Left kidney (tissue), 1 donor: ENCODE measurements at regions not wholly inside any gene's neighbourhood (a gene's known extent, or its start where the extent isn't known, plus 50 kb on each side); places are given as distances from the start of the nearest gene placed in this dataset.
A peak's percentile ranks its signal among the peaks of the same experiment; 100 is the strongest.
"Not testable (repeated sequence)": the region's sequence is repeated elsewhere in the genome, so short reads cannot be mapped to it uniquely, and the experiment has no call there.

ENCODE experiments used
- DNase-seq: peaks from one replicate; pipeline ENCODE4 v3.0.0-alpha.2; 2013

DNA sequence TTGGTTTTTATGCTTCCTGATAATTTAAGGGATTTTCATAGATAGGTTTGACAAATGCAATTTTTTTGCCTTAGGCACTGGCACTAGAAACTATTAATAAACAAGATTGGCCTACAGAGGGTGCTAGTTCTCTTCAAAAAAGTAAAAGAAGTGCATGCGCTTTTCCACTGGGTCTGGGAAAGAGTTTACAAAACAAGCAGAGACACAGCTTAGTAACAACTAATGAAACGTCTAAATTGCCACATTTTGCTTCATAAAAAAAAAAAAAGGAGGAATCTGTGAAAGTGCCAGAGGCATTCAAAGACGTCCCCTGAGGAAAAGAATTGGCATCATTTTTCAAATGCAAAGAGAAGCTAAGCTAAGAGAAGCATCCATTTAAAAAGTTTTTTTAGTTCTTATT lies 58.3 kb upstream of the EEA1 start:
- DNase-seq = peak; percentile 80

GRCh38 chr12:92987846-92988621 lies 58.9 kb upstream of the EEA1 start:
- no peak for DNase-seq

DNA sequence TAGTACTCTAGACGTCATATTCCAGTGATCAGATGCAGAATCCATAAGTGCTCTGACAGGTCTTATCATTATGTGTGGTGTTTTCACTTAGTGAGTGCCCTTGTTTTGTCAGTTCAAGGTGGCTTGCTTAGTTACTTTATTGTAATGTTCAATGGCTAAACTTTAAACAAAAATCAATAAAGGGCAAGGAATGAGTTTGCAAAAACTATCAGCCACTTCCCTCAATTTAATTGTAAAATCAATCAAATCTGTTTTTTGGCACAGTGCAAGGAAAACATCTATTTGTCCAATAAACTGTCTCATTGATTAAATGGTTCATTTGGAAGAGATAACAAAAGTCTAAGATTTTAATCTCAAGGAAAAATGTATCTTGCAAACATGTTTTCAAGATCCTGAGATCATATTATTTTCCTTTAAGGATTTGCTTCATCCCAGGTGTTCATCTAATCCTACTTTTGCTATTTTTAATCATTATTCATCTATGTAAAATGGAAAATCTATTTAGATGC lies 59.6 kb upstream of the EEA1 start:
- DNase-seq = no peak

DNA sequence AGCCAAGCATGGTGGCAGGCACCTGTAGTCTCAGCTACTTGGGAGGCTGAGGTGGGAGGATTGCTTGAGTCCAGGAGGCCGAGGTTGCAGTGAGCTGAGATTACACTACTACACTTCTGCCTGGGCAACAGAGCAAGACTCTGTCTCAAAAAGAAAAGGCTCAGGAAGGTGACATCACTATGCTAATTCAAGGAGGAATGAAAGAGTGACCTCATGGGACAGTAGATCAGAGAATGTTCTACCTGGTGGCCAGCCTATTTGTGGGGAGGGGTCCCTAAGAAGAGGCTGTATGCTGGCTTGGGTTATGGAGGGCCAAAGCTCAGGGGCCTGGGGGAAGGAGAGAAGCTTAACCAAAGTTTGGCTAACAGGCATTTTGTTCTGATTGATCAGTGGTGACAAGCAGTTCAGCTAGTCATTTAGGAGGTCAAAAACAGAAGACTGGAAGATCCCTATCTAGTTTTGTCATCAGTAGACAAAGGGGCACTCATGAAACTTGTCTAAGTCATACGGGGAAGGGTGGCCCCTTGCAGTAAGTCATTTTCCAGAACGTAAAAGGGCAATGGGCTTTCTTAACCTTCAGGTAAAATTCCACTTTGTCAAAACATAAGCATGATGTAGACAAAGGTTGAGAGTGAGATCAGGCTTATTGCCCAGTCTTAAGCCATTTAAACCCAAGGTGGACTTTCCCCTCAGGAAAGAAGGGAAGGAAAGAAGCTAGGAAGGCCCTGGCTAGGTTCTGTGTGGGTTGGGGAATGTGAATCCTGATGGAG lies 60.8 kb upstream of the EEA1 start:
- no peak for DNase-seq

GRCh38 chr12:92991134-92991533 lies 62.0 kb upstream of the EEA1 start:
- no peak for DNase-seq

- DNase-seq = no peak
These were observed 62.9 kb upstream of the EEA1 start for GRCh38 chr12:92992041-92992440.

GRCh38 chr12:92993259-92993658 lies 64.2 kb upstream of the EEA1 start:
- no peak for DNase-seq

- no peak for DNase-seq
These were observed 66.3 kb upstream of the EEA1 start for GRCh38 chr12:92995258-92995903.

DNA sequence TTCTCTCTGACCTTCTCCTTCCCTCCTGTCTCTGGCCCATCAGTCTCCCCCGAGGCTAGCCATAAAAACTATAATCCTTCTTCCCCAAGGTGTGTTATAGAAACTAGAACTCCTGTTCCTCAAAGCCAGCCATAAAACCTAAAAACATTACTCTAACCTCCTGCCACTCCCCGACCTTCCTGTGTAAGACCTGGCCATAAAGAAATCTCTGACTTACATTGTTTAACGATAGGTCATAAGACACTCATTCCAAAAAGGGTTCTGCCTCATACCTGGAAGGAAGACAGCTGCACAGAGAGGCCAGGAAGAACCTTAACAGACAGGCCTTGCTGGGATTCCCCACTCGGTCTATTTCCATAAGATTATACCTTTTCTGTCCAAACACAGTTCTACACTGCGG lies 70.9 kb upstream of the EEA1 start:
- DNase-seq = no peak

DNA sequence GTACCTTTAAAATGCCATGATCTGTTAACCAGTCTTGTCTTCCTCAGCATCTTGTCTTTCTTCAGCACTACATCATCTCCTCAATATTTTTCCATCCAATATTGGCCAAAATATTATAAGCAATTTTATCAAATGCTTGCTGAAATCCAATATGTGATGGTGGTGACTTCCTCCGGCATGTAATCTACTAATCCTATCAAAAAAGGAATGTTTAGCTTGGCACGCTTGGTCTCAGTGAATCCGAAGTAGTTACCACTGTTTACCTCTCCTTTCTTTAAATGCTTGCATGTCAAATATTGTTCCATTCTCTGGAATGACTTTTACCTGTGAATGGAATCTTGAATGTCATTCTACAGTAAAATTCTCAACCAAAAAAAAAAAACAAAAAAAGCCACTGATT lies 72.3 kb upstream of the EEA1 start:
- no peak for DNase-seq

- DNase-seq = no peak
These were observed 73.4 kb upstream of the EEA1 start for GRCh38 chr12:93002293-93003054.

DNA sequence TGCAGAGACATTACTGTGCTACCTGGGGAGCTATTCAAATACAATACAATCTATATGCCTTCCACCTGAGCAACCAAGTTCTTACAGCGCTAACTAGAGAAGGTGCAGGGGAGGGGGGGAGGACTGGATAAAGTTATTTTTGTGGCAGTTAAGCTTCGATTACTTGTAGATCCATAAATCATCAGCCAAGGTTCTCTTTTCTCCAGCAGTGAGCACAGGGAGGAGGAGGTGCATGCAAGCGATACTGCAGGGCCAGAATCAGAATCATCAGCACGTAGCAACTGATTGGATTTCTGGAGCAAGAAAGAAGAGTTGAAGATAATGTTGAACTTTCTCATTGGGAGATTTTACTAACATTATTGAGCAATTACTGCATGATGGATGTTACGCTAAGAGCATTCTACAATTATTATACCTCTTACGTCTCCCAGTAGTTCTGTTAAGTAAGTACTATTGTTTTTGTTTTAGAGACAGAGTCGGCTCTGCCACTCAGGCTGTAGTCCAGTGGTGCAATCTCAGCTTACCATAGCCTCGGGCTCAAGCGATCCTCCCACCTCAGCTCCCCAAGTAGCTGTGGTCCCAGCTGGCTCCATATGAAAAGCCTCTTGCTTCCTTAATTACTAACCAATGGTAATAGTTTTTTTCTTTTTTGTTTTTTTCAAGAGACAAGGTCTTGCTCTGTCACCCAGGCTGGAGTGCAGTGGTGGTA lies 74.6 kb upstream of the EEA1 start:
- DNase-seq = peak; percentile 41

DNA sequence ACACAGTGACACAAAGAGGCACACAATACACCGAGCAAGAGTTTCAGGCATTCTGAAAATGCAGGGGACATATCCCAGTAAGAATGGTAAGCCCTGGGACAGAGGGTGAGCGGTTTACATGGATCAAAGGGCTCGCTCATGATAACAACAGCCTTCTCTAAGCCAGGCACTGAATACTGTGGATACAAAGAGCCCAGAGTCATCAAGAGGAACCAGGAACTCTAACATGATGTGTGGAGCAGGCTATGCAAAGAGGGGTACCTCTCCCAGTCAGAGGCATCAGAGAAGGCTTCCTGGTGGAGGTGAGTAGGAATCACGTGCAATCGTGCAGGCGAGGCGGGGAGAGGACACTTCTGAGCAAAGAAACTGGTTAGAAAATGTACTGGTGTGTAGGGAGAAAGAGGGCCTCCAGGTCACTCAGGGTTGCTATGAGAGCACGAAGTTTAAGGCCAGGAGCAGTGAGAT lies 76.9 kb upstream of the EEA1 start:
- no peak for DNase-seq

GRCh38 chr12:93006471-93007208 lies 77.5 kb upstream of the EEA1 start:
- no peak for DNase-seq

DNA sequence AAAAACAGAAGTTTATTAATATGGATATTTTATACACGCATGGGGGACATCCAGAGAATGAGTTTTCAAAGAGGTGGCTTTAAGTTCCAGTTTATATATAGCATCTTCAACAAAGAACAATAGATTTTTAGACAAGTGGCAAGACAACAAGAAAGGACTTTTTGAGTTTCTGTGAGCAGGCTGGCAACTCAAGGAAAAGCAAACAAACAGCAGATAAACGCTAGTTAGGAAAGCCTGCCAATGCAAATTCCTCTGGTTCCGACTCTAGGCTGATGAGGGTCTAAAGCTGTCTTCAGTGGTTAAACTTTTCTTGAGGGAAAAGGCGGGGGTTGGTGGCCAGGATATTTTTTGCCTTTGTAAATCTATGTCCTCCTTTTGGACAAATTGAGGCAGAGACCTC lies 78.4 kb upstream of the EEA1 start:
- no peak for DNase-seq

GRCh38 chr12:93008044-93008778 lies 79.1 kb upstream of the EEA1 start:
- no peak for DNase-seq

- DNase-seq = not testable (repeated sequence)
These were observed 79.8 kb upstream of the EEA1 start for GRCh38 chr12:93008880-93009279.

DNA sequence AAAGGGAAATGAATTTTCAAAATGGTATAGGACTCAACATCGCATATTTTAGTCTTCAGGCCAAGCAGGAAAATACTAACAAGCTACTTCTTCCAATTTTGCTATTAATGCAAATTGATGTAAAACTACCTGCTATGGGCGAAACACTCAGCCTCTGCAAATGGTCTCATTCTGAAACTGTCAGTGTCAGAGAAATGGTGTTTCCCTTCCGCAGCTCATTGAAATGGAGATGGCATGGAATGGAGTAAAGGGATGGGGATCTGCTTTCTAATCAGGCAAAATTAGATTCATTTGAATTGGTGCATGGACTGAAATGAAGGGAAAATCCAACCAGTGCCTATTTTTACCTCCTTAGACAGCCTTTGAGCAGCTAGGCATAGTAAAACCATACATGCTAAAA lies 80.4 kb upstream of the EEA1 start:
- no peak for DNase-seq

- DNase-seq = no peak
These were observed 81.4 kb upstream of the EEA1 start for GRCh38 chr12:93010461-93010860.

DNA sequence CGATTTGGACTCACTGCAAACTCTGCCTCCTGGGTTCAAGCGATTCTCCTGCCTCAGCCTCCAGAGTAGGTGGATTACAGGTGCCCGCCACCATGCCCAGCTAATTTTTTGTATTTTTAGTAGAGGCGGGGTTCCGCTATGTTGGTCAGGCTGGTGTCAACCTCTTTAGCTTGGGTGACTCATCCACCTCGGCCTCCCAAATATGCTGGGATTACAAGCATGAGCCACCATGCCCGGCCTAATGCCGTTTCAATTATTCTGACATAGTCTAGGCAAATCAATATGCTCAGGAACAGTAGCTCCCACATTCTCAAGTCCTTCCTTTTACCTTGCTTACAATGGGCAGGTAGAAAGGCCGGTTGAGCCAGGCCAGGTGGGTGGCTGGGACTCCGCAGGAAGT lies 82.0 kb upstream of the EEA1 start:
- DNase-seq = no peak
